ENCODE measurements at regions not wholly inside any gene's neighbourhood (a gene's known extent, or its start where the extent isn't known, plus 50 kb on each side); places are given as distances from the start of the nearest gene placed in this dataset.

DNA sequence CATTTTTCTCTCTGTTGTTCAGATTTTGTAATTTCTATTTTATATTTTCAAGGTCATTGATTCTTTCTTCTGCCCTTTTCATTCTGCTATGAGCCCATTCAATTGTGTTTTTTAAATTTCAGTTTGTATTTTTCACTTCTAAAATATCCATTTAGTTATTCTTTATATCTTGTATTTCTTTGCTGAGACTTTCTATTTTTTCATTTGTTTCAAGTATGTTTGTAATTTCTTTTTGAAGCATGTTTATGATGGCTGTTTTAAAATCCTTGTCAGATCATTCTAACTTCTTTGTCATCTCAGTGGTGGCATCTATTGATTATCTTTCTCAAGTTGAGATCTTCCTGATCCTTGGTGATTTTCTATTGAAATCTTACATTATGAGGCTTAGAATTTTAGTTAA, 157.2 kb upstream of the USP9X start:
- BruUV-seq (replicated peaks): no TSS peak
- POLR2A ChIA-PET: no interaction called here

More for the DNA sequence above, 157.2 kb upstream of the USP9X start:
- CTCF ChIA-PET: no interaction called here
- TF ChIP-seq BMI1 (IDR thresholded peaks at IDR 0.05; ENCODE audit: borderline replicate concordance) (no peak), MAX (IDR thresholded peaks at IDR 0.05; ENCODE audit: low read depth, low read length) (no peak), ZZZ3 (IDR thresholded peaks at IDR 0.05; ENCODE audit: control insufficient read depth, insufficient read length, low read depth) (no peak), E4F1 (IDR thresholded peaks at IDR 0.05; ENCODE audit: borderline replicate concordance, partially characterized antibody) (no peak), E2F8 (IDR thresholded peaks at IDR 0.05; ENCODE audit: low read depth, partially characterized antibody) (no peak), ASH2L (IDR thresholded peaks at IDR 0.05; ENCODE audit: borderline replicate concordance, low read depth) (no peak), ETV6 (conservative IDR thresholded peaks at IDR 0.05 in 1 of 2, IDR thresholded peaks at IDR 0.05 in 1 of 2; ENCODE audit: borderline replicate concordance in 1 of 2, low read depth in 1 of 2) (no peak), POU2F2 (IDR thresholded peaks at IDR 0.05; ENCODE audit: borderline replicate concordance, low read depth, low read length) (no peak), HDGF (IDR thresholded peaks at IDR 0.05) (no peak), TAF1 (IDR thresholded peaks at IDR 0.05; ENCODE audit: borderline replicate concordance, low read depth, low read length) (no peak), IKZF2 (IDR thresholded peaks at IDR 0.05) (no peak), ZNF274 (IDR thresholded peaks at IDR 0.05; ENCODE audit: insufficient read depth, insufficient read length) (no peak), SUZ12 (IDR thresholded peaks at IDR 0.05; ENCODE audit: unreplicated experiment) (no peak)
- TF ChIP-seq, protein P1, sequence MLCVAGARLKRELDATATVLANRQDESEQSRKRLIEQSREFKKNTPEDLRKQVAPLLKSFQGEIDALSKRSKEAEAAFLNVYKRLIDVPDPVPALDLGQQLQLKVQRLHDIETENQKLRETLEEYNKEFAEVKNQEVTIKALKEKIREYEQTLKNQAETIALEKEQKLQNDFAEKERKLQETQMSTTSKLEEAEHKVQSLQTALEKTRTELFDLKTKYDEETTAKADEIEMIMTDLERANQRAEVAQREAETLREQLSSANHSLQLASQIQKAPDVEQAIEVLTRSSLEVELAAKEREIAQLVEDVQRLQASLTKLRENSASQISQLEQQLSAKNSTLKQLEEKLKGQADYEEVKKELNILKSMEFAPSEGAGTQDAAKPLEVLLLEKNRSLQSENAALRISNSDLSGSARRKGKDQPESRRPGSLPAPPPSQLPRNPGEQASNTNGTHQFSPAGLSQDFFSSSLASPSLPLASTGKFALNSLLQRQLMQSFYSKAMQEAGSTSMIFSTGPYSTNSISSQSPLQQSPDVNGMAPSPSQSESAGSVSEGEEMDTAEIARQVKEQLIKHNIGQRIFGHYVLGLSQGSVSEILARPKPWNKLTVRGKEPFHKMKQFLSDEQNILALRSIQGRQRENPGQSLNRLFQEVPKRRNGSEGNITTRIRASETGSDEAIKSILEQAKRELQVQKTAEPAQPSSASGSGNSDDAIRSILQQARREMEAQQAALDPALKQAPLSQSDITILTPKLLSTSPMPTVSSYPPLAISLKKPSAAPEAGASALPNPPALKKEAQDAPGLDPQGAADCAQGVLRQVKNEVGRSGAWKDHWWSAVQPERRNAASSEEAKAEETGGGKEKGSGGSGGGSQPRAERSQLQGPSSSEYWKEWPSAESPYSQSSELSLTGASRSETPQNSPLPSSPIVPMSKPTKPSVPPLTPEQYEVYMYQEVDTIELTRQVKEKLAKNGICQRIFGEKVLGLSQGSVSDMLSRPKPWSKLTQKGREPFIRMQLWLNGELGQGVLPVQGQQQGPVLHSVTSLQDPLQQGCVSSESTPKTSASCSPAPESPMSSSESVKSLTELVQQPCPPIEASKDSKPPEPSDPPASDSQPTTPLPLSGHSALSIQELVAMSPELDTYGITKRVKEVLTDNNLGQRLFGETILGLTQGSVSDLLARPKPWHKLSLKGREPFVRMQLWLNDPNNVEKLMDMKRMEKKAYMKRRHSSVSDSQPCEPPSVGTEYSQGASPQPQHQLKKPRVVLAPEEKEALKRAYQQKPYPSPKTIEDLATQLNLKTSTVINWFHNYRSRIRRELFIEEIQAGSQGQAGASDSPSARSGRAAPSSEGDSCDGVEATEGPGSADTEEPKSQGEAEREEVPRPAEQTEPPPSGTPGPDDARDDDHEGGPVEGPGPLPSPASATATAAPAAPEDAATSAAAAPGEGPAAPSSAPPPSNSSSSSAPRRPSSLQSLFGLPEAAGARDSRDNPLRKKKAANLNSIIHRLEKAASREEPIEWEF (IDR thresholded peaks at IDR 0.05; ENCODE audit: insufficient replicate concordance, low read depth, low read length): no peak
- peaks cover 8% of the 10 kb centered on the region; the same call in 2 of the 3 replicates for H3K9me3 ChIP-seq (replicated peaks; ENCODE audit: control insufficient read depth, insufficient read depth, low read length)
- no peak for ATAC-seq
- H3K27ac ChIP-seq (ENCODE audit: control insufficient read depth, insufficient read depth): no peak overlapping the region
- no peak for DNase-seq (ENCODE audit: low read depth, low spot score)
- FAIRE-seq: no peak
- H3K27me3 ChIP-seq (replicated peaks in 1 of 2; ENCODE audit: control insufficient read depth in 2 of 2, insufficient read depth in 2 of 2, low read length in 1 of 2): no peaks in the 10 kb centered on the region; a peak in 1 of 4 replicates
- H4K20me1 ChIP-seq (ENCODE audit: control insufficient read depth, insufficient read depth): no peaks in the 10 kb centered on the region
- no peak overlapping the region for H3K9ac ChIP-seq (ENCODE audit: control insufficient read depth, insufficient read depth, low read length)
- no peak overlapping the region for H2AFZ ChIP-seq (ENCODE audit: control insufficient read depth, low read depth, low read length)
- in situ Hi-C loops (cut with MboI): no loop called here
- no peak overlapping the region for H3K4me3 ChIP-seq
- H3K4me2 ChIP-seq (ENCODE audit: control insufficient read depth, insufficient read depth): no peak overlapping the region
- intact Hi-C loops (cut with micrococcal nuclease; ENCODE audit: unreplicated experiment): loop anchor here (10.0 kb wide), 1 partner anchor 273 kb away; no protein-coding TSS in a partner anchor
- H3K4me1 ChIP-seq (ENCODE audit: control insufficient read depth, insufficient read depth, low read length): no peaks in the 10 kb centered on the region; the same call in none of the 2 replicates
- no peaks in the 10 kb centered on the region for H3K36me3 ChIP-seq (ENCODE audit: control insufficient read depth in 2 of 2, insufficient read depth in 2 of 2, low read length in 1 of 2)
- SMC1A ChIA-PET (ENCODE audit: uncharacterized antibody, unreplicated experiment): no interaction called here
- no peaks in the 10 kb centered on the region for H3K79me2 ChIP-seq (ENCODE audit: control insufficient read depth, insufficient read depth, low read length)
- RAD21 ChIA-PET (ENCODE audit: unreplicated experiment): no interaction called here
